ENCODE measurements at regions not wholly inside any gene's neighbourhood (a gene's known extent, or its start where the extent isn't known, plus 50 kb on each side); places are given as distances from the start of the nearest gene placed in this dataset.

DNA sequence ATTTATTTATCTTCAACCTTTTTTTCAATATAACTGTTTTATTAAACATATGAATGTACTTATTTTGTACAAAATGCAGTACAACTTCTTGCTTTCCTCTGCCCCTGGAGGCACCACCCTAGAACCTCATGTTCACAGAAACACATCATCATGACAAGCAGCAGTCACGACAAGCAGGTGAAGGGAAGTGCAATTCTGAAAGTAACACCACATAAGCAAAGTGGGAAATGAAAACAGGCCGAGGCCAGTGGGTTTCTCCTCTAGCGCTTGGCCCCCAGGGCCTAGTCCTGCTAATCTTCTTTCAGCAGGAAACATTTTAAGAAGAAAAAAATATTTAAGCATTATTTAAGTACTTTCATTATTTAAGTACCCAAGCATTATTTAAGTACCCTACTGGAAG is 598.1 kb downstream of the SH2D4B start (continued):
- TF ChIP-seq, protein P1, sequence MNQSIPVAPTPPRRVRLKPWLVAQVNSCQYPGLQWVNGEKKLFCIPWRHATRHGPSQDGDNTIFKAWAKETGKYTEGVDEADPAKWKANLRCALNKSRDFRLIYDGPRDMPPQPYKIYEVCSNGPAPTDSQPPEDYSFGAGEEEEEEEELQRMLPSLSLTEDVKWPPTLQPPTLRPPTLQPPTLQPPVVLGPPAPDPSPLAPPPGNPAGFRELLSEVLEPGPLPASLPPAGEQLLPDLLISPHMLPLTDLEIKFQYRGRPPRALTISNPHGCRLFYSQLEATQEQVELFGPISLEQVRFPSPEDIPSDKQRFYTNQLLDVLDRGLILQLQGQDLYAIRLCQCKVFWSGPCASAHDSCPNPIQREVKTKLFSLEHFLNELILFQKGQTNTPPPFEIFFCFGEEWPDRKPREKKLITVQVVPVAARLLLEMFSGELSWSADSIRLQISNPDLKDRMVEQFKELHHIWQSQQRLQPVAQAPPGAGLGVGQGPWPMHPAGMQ (IDR thresholded peaks at IDR 0.05; ENCODE audit: borderline replicate concordance) = no peak
- TF ChIP-seq BHLHE40 (IDR thresholded peaks at IDR 0.05; ENCODE audit: borderline replicate concordance in 1 of 2, low read depth in 2 of 2, low read length in 1 of 2) = no peak
- TF ChIP-seq RFX5 (IDR thresholded peaks at IDR 0.05; ENCODE audit: low read depth, low read length) = no peak
- TF ChIP-seq, protein P2, sequence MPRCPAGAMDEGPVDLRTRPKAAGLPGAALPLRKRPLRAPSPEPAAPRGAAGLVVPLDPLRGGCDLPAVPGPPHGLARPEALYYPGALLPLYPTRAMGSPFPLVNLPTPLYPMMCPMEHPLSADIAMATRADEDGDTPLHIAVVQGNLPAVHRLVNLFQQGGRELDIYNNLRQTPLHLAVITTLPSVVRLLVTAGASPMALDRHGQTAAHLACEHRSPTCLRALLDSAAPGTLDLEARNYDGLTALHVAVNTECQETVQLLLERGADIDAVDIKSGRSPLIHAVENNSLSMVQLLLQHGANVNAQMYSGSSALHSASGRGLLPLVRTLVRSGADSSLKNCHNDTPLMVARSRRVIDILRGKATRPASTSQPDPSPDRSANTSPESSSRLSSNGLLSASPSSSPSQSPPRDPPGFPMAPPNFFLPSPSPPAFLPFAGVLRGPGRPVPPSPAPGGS (IDR thresholded peaks at IDR 0.05; ENCODE audit: borderline replicate concordance, insufficient read depth, low read depth, low read length, poor library complexity, severe bottlenecking) = no peak
- TF ChIP-seq WRNIP1 (IDR thresholded peaks at IDR 0.05; ENCODE audit: borderline replicate concordance, low read depth, low read length) = no peak
- TF ChIP-seq FOXM1 (IDR thresholded peaks at IDR 0.05; ENCODE audit: low read depth, low read length) = no peak
- peak; percentile 24; the same call in 1 of the 2 replicates for TF ChIP-seq NFIC (IDR thresholded peaks at IDR 0.05; ENCODE audit: low read depth, low read length)
- no peak for TF ChIP-seq RBBP5 (conservative IDR thresholded peaks at IDR 0.05)
- TF ChIP-seq, protein P3, sequence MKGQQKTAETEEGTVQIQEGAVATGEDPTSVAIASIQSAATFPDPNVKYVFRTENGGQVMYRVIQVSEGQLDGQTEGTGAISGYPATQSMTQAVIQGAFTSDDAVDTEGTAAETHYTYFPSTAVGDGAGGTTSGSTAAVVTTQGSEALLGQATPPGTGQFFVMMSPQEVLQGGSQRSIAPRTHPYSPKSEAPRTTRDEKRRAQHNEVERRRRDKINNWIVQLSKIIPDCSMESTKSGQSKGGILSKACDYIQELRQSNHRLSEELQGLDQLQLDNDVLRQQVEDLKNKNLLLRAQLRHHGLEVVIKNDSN (IDR thresholded peaks at IDR 0.05; ENCODE audit: borderline replicate concordance, extremely low read length, insufficient read depth, low read depth, low read length) = no peak
- TF ChIP-seq STAT1 (conservative IDR thresholded peaks at IDR 0.05) = no peak
- TF ChIP-seq RAD51 (IDR thresholded peaks at IDR 0.05) = no peak
- peak in 1 of 2 experiments; percentile 40; a peak in 1 of 4 replicates for TF ChIP-seq ETV6 (conservative IDR thresholded peaks at IDR 0.05 in 1 of 2, IDR thresholded peaks at IDR 0.05 in 1 of 2; ENCODE audit: borderline replicate concordance in 1 of 2, low read depth in 1 of 2)
- no peak for TF ChIP-seq HDAC2 (IDR thresholded peaks at IDR 0.05)
- TF ChIP-seq SREBF1 (IDR thresholded peaks at IDR 0.05; ENCODE audit: low read length) = no peak
- TF ChIP-seq HCFC1 (IDR thresholded peaks at IDR 0.05; ENCODE audit: low read length) = no peak
- TF ChIP-seq, protein P4, sequence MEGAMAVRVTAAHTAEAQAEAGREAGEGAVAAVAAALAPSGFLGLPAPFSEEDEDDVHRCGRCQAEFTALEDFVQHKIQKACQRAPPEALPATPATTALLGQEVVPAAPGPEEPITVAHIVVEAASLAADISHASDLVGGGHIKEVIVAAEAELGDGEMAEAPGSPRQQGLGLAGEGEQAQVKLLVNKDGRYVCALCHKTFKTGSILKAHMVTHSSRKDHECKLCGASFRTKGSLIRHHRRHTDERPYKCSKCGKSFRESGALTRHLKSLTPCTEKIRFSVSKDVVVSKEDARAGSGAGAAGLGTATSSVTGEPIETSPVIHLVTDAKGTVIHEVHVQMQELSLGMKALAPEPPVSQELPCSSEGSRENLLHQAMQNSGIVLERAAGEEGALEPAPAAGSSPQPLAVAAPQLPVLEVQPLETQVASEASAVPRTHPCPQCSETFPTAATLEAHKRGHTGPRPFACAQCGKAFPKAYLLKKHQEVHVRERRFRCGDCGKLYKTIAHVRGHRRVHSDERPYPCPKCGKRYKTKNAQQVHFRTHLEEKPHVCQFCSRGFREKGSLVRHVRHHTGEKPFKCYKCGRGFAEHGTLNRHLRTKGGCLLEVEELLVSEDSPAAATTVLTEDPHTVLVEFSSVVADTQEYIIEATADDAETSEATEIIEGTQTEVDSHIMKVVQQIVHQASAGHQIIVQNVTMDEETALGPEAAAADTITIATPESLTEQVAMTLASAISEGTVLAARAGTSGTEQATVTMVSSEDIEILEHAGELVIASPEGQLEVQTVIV (IDR thresholded peaks at IDR 0.05; ENCODE audit: borderline replicate concordance, partially characterized antibody) = no peak
- TF ChIP-seq BCL11A (IDR thresholded peaks at IDR 0.05; ENCODE audit: low read depth, low read length) = peak; percentile 46; the same call in 1 of the 2 replicates
- TF ChIP-seq EED (IDR thresholded peaks at IDR 0.05; ENCODE audit: low read depth) = peak; percentile 37; the same call in 1 of the 2 replicates
- TF ChIP-seq GATAD2B (conservative IDR thresholded peaks at IDR 0.05; ENCODE audit: low read depth) = no peak
- TF ChIP-seq SRF (IDR thresholded peaks at IDR 0.05; ENCODE audit: low read depth in 2 of 2, low read length in 2 of 2) = no peak
- peak; percentile 98 for TF ChIP-seq BACH1 (IDR thresholded peaks at IDR 0.05; ENCODE audit: borderline replicate concordance)
- TF ChIP-seq, protein P5, sequence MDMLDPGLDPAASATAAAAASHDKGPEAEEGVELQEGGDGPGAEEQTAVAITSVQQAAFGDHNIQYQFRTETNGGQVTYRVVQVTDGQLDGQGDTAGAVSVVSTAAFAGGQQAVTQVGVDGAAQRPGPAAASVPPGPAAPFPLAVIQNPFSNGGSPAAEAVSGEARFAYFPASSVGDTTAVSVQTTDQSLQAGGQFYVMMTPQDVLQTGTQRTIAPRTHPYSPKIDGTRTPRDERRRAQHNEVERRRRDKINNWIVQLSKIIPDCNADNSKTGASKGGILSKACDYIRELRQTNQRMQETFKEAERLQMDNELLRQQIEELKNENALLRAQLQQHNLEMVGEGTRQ (IDR thresholded peaks at IDR 0.05; ENCODE audit: borderline replicate concordance, low read depth, low read length) = no peak
- peak in 1 of 2 experiments; percentile 69; a peak in 2 of 4 replicates for TF ChIP-seq IKZF2 (IDR thresholded peaks at IDR 0.05)
- TF ChIP-seq POLR2A (IDR thresholded peaks at IDR 0.05; ENCODE audit: low read depth, low read length) = no peak
- TF ChIP-seq ZNF622 (IDR thresholded peaks at IDR 0.05) = no peak
- no peak for TF ChIP-seq JUND (IDR thresholded peaks at IDR 0.05; ENCODE audit: low read depth, low read length)
- no peak for TF ChIP-seq RB1 (IDR thresholded peaks at IDR 0.05; ENCODE audit: borderline replicate concordance)
